ENCODE measurements at regions not wholly inside any gene's neighbourhood (a gene's known extent, or its start where the extent isn't known, plus 50 kb on each side); places are given as distances from the start of the nearest gene placed in this dataset.

- DNase-seq: no peak
Measured at GRCh38 chr5:171633776-171634470, 151.7 kb upstream of the SMIM23 start.

- DNase-seq: no peak
Measured at GRCh38 chr5:171634511-171634910, 151.1 kb upstream of the SMIM23 start.

- no peak for DNase-seq
Measured at GRCh38 chr5:171635028-171635427, 150.6 kb upstream of the SMIM23 start.

- DNase-seq: no peak
Measured at GRCh38 chr5:171635561-171636245, 149.9 kb upstream of the SMIM23 start.

- DNase-seq: no peak
Measured at GRCh38 chr5:171637811-171638210, 147.8 kb upstream of the SMIM23 start.

GRCh38 chr5:171639205-171639621 is 146.4 kb upstream of the SMIM23 start:
- no peak for DNase-seq

- no peak for DNase-seq
Measured at GRCh38 chr5:171639966-171640365, 145.7 kb upstream of the SMIM23 start.

GRCh38 chr5:171640480-171640879 is 145.1 kb upstream of the SMIM23 start:
- no peak for DNase-seq

GRCh38 chr5:171641891-171642290 is 143.7 kb upstream of the SMIM23 start:
- DNase-seq: no peak

GRCh38 chr5:171642894-171643293 is 142.7 kb upstream of the SMIM23 start:
- no peak for DNase-seq

GRCh38 chr5:171644536-171644935 is 141.1 kb upstream of the SMIM23 start:
- DNase-seq: no peak

- DNase-seq: no peak
Measured at GRCh38 chr5:171646102-171647042, 139.2 kb upstream of the SMIM23 start.

GRCh38 chr5:171647043-171647903 is 138.3 kb upstream of the SMIM23 start:
- no peak for DNase-seq

GRCh38 chr5:171647904-171648260 is 137.7 kb upstream of the SMIM23 start:
- DNase-seq: no peak

- DNase-seq: no peak
Measured at GRCh38 chr5:171648279-171649074, 137.1 kb upstream of the SMIM23 start.

- DNase-seq: no peak
Measured at GRCh38 chr5:171649075-171649401, 136.6 kb upstream of the SMIM23 start.

GRCh38 chr5:171650597-171650996 is 135.0 kb upstream of the SMIM23 start:
- no peak for DNase-seq

- DNase-seq: no peak
Measured at GRCh38 chr5:171651102-171651501, 134.5 kb upstream of the SMIM23 start.

- no peak for DNase-seq
Measured at GRCh38 chr5:171654881-171655280, 130.7 kb upstream of the SMIM23 start.

- DNase-seq: no peak
Measured at GRCh38 chr5:171657473-171657872, 128.1 kb upstream of the SMIM23 start.

GRCh38 chr5:171659896-171660295 is 125.7 kb upstream of the SMIM23 start:
- no peak for DNase-seq

GRCh38 chr5:171660434-171660833 is 125.2 kb upstream of the SMIM23 start:
- DNase-seq: no peak

All from stimulated activated CD4-positive, alpha-beta T cell treated with anti-CD3 and anti-CD28 coated beads, Interleukin-1b, Interleukin-23, amount 100 ng/mL, for 48 hours (primary cell).